ENCODE measurements at regions not wholly inside any gene's neighbourhood (a gene's known extent, or its start where the extent isn't known, plus 50 kb on each side); places are given as distances from the start of the nearest gene placed in this dataset.
"Not testable (repeated sequence)": the region's sequence is repeated elsewhere in the genome, so short reads cannot be mapped to it uniquely, and the experiment has no call there.

DNA sequence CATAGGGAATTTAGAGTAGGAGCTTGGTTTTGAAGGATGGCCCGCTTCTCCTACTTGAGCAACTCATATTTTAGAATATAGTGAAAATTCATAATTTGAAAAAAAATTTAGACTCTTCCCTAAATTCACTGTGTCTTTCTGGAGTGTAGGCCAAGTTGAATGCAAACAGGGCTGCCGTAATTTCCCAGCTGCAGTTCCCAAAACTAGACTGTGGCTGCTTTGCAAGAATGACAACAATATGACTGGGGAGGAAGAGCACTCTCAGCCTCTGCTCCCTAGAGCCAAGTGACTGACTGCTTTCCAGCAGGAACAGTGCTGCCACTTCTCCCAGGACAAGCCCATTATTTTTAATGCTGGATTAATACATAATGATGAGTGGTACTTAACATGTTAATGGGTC lies 209.0 kb downstream of the RHOU start:
- no peak for DNase-seq (ENCODE audit: low read depth)

DNA sequence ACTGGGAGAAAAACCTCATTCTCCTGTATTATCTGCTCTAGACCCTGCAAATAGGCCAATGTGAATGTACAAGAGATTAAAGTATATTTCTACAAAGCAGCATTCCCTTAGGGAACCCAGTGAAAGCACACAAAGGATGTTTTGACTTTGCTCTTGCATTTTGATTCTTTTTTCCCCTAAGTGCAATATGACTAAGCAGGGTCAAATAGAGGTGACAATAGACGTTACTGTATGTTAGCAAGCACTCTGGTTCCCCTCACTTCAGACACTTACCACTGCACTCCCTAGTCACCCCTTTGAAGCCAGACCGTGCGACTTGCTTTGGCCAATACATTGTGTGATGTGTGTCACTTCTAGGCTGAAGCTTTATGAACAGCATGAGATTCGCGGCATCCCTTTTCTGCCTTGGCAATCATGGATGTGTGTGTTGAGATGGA lies 209.7 kb downstream of the RHOU start:
- no peak for DNase-seq (ENCODE audit: low read depth)

DNA sequence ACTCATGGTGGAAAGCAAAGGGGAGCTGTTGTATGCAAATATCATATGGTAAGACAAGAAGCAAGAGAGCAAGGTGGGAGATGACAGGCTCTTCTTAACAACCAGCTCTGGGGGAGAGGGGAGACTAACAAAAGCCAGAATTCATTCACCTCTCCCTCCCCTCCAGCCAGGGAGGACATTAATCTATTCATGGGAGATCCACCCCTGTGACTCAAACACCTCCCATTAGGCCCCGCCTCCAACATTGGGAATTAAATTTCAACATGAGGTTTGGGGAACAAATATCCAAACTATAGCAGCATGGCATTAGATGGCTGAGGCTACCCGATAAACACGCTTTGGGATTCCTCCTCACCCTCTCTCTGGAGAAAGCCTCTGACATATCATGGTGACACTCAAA lies 210.6 kb downstream of the RHOU start:
- DNase-seq (ENCODE audit: low read depth), result no peak

DNA sequence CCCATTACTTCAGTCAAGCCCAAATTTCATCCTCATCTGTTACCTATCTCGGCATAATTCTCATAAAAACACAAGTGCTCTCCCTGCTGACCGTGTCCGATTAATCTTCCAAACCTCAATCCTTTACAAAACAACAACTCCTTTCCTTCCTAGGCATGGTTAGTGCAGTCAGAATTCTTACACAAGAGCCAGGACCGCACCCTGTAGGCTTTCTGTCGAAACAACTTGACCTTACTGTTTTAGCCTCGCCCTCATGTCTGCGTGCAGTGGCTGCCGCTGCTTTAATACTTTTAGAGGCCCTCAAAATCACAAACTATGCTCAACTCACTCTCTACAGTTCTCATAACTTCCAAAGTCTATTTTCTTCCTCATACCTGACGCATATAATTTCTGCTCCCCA lies 214.3 kb downstream of the RHOU start:
- not testable (repeated sequence) for DNase-seq (ENCODE audit: low read depth)

DNA sequence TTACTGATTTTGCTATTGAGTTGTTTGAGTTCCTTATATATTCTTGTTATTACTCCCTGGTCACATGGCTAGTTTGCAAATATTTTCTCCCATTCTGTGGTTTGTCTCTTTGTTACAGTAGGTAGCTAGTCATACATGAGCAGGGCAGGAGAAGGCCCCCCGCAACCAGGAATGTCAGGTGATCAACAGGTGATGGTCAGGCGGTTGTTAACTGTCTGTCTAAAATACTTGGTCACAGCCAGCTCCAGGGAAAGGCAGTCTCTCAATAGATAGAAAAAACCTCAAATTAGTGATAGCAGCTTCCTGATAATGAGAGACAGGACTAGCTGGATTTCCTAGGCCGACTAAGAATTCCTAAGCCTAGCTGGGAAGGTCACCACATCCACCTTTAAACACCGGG lies 217.9 kb downstream of the RHOU start:
- no peak for DNase-seq (ENCODE audit: low read depth)

DNA sequence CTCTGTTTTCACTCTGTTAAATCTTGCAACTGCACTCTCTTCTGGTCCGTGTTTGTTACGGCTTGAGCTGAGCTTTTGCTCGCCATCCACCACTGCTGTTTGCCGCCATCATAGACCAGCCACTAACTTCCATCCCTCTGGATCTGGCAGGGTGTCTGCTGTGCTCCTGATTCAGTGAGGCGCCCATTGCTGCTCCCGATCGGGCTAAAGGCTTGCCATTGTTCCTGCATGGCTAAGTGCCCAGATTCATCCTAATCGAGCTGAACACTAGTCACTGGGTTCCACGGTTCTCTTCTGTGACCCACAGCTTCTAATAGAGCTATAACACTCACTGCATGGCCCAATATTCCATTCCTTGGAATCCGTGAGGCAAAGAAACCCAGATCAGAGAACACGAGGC lies 218.5 kb downstream of the RHOU start:
- not testable (repeated sequence) for DNase-seq (ENCODE audit: low read depth)

DNA sequence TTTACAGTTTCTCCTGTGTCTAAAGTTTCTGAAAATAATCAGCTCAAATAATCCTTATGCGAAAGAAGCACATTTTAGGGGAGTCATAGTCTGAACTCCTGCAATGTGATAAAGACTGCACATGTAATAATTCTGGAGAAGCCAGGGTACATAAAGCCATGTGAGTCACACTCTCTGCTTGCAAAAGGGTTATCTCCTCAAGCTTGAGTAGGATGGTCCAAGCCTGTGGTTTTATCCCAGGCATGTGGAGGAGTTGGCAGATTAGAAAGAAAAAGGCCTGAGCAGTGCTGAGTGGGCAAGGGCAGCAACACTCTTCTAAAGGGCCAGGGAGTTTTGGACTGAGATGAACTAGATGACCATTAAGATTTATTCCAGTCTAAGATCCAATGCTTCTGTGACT lies 220.4 kb downstream of the RHOU start:
- DNase-seq (ENCODE audit: low read depth), result no peak

DNA sequence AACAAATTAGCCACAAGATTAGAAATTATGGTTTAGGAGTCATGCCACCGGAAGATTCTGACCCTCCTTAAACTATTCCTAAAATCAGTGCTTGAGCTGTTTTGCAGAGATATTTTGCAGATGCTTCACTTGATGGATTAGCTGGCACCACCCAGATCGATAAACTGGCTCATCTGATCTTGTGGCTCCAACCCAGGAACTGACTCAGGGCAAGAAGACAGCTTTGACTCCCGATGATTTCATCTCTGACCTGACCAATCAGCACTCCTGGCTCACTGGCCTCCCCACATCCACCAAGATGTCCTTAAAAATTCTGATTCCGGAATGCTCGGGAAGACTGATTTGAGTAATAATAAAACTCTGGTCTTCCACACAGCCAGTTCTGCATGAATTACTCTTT lies 221.6 kb downstream of the RHOU start:
- no peak for DNase-seq (ENCODE audit: low read depth)

DNA sequence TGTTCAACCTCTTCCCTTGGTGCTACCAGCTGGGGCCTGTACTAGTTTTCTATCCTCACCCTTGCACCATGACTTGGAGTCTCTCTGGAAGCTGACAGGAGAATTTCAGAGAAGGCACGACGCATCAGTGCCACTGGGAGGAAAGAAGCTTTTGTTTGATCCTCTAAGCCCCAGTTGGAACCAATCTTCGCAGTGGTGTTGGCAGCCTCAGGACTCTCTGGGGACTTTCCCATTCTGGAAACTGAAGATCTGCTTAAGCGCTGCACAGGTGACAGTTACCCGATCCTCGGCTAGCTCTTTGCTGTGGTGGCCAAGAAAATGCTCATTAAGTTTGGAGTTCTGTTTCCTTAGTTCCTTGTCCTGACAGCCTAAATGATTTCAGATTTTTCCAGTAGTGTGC lies 222.3 kb downstream of the RHOU start:
- no peak for DNase-seq (ENCODE audit: low read depth)

DNA sequence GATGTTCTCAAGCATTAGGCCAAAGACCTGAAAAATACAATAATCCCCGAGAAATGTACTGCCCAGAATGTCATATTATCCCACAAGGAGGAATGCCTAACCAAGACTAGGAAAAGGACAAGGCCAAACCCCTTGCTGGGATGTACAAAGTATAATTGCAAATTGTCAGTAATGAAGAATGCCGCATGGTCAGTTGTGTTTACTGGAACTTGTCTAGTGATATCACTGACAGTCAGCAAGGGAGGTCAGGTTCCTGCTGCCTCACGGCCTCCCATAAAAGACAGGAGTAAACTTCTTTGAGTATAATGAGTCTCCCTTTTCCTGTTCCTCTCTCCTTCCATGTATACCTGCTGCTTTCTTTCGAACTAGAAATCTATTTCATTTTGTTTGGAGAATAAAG lies 222.8 kb downstream of the RHOU start:
- DNase-seq (ENCODE audit: low read depth), result no peak

DNA sequence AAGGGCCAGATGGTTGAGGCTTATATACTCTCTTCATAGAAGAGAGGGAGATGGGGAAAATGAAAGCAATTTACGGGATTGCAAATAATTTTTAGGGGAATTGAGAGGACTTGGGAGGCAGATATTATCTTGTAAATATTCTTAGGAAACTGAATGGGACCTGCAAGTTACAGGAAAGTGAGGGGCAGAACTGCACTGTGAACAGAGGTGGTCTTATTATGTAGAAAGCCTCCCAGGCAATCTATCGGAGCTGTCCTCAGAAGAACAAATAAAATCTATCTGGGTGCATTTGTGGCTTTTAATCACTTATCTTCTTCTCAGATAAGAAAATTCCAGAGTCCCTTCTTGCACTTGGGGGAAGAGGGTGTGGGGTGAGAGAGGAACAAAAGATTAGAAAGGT lies 223.5 kb downstream of the RHOU start:
- DNase-seq (ENCODE audit: low read depth), result no peak

DNA sequence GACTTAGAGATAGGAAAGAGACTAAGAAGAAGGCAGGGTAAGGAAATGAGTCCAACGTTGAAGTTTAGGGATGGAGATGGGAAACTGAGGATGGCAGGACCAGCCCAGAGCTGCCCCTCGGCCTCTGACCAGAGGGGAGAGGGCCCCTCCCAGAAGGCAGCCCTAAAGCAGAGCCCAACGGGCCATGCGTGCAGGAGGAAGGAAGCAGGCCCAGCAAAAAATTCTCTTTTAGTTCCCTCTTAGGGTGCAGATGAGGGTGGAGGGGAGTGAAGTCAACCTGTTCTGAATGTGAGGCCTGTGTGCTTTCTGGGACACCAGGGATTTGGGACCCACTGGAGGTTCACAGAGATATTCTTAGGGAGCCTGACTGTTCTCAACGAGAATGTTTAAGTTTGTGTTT lies 225.4 kb downstream of the RHOU start:
- no peak for DNase-seq (ENCODE audit: low read depth)

DNA sequence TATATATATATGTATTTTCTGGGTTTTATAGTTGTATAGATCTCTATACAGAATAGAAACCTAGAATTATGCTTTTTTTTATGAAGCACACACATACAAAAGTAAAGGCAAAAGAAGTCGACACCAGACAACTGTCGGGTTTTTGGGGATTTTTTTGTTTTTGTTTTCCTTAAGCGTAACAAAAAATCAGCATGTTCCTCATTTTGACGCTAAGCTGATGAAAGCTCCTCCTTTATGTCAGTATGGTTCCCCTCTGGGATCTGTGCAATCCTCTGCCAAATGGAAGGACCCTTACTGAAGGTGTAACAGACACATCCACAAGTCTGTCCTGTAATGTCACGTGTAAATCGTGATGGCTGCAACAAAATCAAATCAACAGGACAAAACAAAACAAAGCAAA lies 226.2 kb downstream of the RHOU start:
- DNase-seq (ENCODE audit: low read depth), result no peak

DNA sequence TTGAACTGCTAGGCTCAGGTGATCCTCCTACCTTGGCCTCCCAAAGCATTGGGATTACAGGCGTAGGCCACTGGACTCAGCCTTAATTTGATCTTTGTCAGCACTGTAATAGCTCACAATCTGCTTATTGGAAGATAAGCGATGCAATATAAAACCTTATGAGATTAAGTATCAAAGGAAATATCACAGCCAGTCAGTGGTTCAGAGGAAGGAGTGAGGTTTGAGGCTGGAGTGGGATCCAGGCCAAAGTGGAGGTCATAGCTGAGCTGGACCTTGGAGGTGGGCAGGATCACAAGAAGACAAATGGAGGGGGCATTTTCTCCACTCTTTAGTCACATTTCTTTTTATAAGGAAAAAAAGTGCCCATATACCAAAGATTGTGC lies 228.5 kb downstream of the RHOU start:
- DNase-seq (ENCODE audit: low read depth), result no peak

DNA sequence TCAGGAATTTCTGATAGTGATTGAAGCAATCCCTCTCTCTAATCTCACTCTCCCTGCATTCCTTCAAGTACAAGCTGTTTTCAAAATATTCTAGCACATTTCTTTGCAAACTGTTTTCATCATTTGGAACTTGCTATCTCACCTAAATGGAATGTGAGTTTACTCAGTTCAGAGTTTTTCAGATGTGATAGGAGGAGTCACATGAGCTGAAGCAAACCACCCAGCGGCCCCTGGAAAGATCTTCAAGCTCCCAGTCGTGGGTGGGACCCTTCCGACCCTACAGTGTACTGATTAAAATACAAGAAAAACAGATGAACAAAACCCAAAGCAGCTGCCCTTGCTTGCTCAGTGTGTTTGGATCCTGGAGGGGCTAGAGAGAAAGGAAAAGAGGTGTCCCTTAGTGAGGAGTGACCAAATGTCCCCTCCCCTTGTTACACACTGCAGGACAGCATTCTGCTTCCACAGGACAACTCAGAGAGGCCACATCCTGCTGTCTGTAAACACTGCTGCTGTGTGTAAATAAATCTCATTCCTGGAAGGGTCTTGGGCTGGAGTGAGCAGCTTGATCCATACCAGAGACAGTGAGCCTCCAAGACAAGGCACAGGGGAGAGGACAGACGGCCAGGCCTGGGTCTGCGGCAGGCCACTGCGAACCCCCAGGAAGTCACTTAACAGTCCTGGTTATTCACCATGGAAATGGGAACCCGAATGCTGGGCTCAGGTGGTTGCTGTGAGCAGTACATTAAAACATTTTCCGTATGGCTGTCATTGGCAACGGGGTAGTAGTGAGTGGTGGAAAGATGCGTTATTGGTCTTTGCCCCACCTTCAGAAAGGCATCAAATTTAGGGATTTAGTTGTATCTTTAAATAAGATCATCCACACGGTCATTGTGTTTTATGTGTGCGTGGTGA lies 229.2 kb downstream of the RHOU start:
- DNase-seq (ENCODE audit: low read depth), result no peak

DNA sequence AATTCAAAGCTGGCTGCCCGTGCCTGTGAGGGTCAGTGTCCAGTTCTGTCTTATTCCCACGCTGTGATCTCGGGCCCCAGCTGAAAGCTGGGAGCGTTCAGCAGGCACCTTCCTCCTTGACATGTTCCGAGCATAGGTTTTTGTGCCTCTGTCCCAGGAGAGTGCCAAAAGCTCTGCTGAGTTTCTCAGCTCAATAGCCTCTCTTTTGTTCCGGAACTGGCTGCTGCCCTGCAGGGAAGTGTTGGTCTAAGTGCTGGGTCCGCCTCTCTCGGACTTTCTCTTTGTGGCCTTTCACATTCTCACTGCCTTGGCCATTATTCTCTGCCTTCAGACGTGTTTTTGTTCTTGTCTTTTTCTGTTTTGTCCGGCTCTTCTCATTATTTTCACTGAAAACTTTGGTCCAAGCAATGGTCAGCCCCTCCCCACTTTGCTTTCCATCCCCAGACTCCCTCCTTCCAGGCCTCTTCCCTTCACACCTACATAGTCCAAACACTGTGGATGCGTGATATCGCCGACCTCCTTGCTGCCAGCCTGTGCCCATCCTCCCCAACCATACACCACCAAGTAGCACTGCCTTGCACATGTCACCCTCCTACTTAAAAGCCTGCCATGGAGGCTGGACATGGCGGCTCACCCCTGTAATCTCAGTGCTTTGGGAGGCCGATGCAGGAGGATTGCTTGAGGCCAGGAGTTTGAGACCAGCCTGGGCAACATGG lies 233.8 kb downstream of the RHOU start:
- DNase-seq (ENCODE audit: low read depth), result no peak

DNA sequence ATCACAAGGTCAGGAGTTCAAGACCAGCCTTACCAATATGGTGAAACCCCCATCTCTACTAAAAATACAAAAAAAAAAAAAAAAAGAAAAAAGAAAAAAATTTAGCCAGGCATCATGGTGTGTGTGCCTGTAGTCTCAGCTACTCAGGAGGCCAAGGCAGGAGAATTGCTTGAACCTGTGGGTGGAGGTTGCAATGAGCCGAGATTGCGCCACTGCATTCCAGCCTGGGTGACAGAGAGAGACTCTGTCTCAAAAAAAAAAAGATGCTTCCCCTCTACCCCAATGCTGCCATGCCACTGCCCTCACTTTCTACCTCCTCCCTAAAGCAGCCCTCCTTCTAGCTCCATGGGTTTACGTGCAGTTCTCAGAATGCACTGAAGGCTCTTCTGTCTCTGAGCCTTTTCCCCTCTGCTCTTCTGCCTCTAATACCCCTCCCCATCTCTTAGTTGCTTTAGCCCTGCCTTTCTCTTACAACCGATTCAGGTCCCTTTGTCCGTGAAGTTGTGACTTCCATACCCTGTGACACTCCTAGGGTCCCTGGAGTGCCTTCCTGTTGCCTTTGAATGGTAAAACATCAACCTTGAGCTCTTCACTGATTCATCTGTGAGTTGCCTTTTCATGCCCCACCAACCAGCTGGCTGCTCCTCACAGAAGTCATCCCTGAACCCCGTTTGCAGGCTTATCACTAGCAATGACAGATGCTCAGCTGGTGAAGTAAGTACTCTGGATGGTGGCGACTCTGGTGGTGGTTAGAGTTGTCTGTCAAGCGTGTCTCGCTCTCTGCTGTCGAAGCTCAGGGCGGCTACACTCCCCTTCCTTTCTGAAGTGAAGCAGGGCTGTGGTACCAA lies 234.9 kb downstream of the RHOU start:
- no peak for DNase-seq (ENCODE audit: low read depth)

DNA sequence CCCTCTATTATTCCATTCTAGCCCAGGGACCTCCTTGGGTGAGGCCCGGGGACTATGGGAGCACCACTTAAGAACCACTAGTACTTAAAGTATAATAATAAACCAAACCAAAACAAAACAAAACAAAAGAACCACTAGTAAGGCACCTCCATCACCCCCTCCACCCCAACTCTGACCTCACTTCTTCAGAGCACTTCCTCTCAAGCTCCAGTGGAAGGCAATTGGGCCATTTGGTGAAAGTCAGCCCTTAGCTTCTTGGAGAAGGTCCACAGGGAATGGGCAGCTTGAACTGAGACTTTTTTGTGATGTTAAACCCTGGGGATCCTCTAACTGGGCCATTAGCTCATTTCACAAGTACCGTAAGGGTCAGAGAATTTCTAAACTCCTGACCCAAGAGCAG lies 237.3 kb downstream of the RHOU start:
- no peak for DNase-seq (ENCODE audit: low read depth)

DNA sequence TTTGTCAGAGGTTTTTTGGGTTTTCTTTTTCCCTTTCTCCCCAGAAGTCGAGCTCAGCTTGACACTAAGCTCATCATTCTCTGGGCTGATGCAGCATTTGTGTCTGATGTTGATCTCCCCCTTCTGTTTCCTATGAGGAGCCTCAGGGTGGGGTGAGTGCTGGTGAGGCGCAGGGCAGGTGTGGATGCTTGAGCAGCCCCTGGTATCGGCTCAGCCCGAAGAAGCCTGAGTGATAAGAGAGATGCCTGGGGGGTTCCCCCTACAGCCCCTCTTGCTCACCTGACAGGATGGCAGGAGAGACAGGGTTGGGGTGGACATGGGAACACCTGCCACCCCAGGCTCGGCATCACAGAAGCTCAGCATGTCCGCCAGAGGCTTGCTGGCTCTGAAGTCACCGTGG lies 239.0 kb downstream of the RHOU start:
- DNase-seq (ENCODE audit: low read depth), result no peak

DNA sequence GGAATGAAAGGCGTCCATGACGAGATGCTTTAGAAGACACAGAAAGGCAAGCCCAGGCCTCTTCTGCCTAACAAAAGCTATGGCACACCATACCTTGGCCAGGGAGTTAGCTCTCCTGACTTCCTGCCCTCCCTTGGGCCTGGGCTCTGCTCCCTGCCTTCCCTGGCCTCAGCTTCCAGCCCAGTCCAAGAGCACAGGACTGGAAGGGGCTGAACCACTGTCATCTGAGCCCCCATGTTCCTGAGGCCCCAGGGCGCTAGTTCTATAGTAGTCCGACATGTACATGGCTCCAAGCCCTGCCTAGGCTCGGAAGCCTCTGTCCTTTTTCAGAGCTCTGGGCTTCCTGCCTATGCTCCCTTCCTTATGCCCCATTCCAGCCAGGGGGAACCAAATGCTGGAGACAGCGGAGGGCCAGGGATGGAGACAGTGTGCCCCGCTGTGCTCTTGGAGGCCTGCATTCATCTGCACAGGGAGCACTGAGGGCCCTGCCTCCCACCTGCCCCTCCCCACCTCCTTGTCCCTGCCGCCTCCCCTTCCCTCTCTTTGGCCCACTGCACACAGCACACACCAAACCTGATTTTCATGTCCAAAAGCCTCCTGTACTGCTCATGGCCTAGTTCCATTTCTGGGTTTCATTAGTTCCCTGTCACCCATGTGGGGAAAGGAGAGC lies 240.1 kb downstream of the RHOU start:
- no peak for DNase-seq (ENCODE audit: low read depth)

DNA sequence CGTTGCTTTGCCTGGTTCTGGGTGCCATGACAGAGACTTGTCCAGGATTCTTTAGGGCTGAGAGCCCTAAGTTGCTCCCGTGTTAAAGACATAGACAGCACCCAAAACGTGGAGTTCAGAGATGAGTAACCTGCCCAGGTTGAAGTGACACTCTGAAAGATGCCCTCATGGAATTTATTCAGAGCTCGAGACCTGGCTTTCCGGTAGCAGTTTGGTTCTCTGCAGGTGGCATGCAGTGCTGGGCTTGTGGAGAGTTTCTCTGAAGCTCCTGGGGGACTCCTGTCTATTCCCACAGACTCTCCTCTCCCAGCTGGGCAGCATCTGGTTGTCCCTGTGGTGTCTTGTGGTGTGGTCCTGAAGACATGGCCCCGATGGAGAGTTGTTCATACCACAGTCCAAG lies 241.0 kb downstream of the RHOU start:
- no peak for DNase-seq (ENCODE audit: low read depth)

DNA sequence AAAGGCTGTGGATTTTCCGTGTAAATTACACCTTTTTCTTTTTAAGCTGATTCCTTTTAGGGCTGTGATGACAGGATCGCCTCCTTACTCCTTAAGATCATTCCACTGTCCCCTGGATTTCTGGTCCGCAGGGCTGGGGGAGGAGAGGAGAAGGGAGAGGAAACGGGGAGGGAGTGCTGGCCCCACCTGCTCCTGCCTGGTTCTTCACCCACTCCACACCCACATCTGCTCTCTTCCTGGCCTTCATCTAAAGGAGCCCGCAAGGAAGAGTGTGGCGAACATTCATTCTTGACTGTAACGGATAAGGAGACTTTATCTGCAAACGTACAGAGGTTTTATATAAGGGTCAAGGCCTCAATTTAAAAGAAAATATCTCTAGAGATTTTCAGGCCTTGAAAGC lies 242.0 kb downstream of the RHOU start:
- no peak for DNase-seq (ENCODE audit: low read depth)
